ENCODE measurements at regions not wholly inside any gene's neighbourhood (a gene's known extent, or its start where the extent isn't known, plus 50 kb on each side); places are given as distances from the start of the nearest gene placed in this dataset.
A peak's percentile ranks its signal among the peaks of the same experiment; 100 is the strongest.

DNA sequence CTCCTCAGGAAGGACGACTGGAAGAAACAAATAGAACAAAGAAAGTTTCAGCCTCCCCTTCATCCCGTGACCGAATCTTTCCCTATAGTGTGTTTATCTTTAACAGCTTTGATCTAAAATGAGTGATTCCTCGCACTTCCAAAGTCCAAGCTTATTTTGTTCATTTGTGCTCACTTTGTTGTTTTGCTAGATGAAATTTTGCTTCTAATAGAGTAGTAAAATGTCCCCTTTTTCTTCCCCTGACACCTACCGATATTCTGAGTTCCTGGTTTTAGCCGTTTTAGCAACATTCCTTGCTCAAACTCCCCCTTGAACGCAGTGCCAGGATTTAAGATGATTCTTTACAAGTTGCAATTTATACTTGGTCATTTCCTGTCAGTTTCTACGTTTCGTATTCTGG is 204.2 kb downstream of the FGF9 start (continued):
- TF ChIP-seq E2F8 (IDR thresholded peaks at IDR 0.05; ENCODE audit: low read depth, partially characterized antibody) = no peak

DNA sequence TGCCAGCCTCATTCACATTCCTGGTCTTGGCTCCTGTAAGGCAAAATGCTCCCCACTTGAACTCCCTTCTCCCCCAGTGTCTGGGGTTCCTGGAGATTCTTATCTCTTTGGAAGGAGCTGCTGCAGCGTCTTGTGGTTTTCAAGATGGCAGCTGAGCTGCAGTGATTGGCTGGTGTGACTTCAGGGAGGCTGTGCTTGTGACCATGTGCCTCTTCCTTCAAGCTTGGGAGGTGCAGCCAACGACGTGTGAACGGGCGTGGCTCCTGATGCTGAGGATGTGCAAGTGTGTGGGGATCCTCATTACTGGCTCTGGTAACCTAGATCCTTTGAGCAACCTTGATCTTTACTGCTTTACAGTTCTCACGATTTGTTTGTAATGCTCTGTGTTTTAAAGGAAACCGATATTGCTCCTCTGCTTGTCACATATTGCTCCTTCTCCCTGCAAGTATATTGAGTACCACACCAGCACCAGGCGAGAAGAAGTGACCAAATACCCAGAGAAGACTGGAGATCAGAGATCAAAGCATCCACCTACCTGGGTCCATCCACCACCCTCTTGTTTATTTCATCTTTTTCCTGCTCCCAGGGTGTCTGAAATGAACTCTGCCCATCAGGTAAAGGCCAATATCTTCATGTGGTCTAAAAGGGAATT is 208.5 kb downstream of the FGF9 start:
- H3K4me1 ChIP-seq (replicated peaks in 1 of 2; ENCODE audit: control insufficient read depth in 2 of 2, insufficient read depth in 2 of 2, low read length in 2 of 2) = no peaks in the 10 kb centered on the region
- no TSS peak for BruUV-seq (replicated peaks)
- no peak overlapping the region for H2AFZ ChIP-seq (ENCODE audit: low read depth, low read length)
- intact Hi-C loops (cut with micrococcal nuclease) = no loop called here
- H3K36me3 ChIP-seq (ENCODE audit: control insufficient read depth, insufficient read depth, low read length) = no peaks in the 10 kb centered on the region
- no peak overlapping the region for H3K4me2 ChIP-seq (ENCODE audit: insufficient read depth, low read length)
- ATAC-seq (no peak), FAIRE-seq (no peak), DNase-seq (ENCODE audit: extremely low read depth in 1 of 4, low spot score in 3 of 4) (peak in 1 of 4 experiments; percentile 6)
- 0% methylated on average over 8 of the region's 8 CpGs for WGBS (ENCODE audit: insufficient coverage, low coverage, missing lambda C conversion rate)
- POLR2A ChIA-PET = no interaction called here
- no peaks in the 10 kb centered on the region; a peak in 1 of 5 replicates for H3K27me3 ChIP-seq (ENCODE audit: control insufficient read depth in 2 of 2, insufficient read depth in 2 of 2, low read length in 2 of 2)
- no peak overlapping the region for H3K27ac ChIP-seq (ENCODE audit: extremely low read depth, low read depth, low read length)
- in situ Hi-C loops (cut with MboI) = no loop called here
- no peaks in the 10 kb centered on the region for H3K9me1 ChIP-seq (ENCODE audit: control insufficient read depth, insufficient read depth, low read length)
- no peaks in the 10 kb centered on the region for H4K20me1 ChIP-seq (replicated peaks; ENCODE audit: control insufficient read depth, insufficient read depth, low read length)
- no peak overlapping the region for H3K9ac ChIP-seq (ENCODE audit: insufficient read depth in 1 of 2, low read depth in 2 of 2, low read length in 2 of 2)
- CTCF ChIA-PET (ENCODE audit: low intra/inter-chr PET ratio) = no interaction called here
- no peaks in the 10 kb centered on the region for H3K9me3 ChIP-seq (replicated peaks; ENCODE audit: control insufficient read depth, insufficient read depth, low read depth, low read length)
- no peaks in the 10 kb centered on the region for H3K79me2 ChIP-seq (ENCODE audit: control insufficient read depth, insufficient read depth, low read length)
- no peak overlapping the region for H3K4me3 ChIP-seq
- TF ChIP-seq, protein P1, sequence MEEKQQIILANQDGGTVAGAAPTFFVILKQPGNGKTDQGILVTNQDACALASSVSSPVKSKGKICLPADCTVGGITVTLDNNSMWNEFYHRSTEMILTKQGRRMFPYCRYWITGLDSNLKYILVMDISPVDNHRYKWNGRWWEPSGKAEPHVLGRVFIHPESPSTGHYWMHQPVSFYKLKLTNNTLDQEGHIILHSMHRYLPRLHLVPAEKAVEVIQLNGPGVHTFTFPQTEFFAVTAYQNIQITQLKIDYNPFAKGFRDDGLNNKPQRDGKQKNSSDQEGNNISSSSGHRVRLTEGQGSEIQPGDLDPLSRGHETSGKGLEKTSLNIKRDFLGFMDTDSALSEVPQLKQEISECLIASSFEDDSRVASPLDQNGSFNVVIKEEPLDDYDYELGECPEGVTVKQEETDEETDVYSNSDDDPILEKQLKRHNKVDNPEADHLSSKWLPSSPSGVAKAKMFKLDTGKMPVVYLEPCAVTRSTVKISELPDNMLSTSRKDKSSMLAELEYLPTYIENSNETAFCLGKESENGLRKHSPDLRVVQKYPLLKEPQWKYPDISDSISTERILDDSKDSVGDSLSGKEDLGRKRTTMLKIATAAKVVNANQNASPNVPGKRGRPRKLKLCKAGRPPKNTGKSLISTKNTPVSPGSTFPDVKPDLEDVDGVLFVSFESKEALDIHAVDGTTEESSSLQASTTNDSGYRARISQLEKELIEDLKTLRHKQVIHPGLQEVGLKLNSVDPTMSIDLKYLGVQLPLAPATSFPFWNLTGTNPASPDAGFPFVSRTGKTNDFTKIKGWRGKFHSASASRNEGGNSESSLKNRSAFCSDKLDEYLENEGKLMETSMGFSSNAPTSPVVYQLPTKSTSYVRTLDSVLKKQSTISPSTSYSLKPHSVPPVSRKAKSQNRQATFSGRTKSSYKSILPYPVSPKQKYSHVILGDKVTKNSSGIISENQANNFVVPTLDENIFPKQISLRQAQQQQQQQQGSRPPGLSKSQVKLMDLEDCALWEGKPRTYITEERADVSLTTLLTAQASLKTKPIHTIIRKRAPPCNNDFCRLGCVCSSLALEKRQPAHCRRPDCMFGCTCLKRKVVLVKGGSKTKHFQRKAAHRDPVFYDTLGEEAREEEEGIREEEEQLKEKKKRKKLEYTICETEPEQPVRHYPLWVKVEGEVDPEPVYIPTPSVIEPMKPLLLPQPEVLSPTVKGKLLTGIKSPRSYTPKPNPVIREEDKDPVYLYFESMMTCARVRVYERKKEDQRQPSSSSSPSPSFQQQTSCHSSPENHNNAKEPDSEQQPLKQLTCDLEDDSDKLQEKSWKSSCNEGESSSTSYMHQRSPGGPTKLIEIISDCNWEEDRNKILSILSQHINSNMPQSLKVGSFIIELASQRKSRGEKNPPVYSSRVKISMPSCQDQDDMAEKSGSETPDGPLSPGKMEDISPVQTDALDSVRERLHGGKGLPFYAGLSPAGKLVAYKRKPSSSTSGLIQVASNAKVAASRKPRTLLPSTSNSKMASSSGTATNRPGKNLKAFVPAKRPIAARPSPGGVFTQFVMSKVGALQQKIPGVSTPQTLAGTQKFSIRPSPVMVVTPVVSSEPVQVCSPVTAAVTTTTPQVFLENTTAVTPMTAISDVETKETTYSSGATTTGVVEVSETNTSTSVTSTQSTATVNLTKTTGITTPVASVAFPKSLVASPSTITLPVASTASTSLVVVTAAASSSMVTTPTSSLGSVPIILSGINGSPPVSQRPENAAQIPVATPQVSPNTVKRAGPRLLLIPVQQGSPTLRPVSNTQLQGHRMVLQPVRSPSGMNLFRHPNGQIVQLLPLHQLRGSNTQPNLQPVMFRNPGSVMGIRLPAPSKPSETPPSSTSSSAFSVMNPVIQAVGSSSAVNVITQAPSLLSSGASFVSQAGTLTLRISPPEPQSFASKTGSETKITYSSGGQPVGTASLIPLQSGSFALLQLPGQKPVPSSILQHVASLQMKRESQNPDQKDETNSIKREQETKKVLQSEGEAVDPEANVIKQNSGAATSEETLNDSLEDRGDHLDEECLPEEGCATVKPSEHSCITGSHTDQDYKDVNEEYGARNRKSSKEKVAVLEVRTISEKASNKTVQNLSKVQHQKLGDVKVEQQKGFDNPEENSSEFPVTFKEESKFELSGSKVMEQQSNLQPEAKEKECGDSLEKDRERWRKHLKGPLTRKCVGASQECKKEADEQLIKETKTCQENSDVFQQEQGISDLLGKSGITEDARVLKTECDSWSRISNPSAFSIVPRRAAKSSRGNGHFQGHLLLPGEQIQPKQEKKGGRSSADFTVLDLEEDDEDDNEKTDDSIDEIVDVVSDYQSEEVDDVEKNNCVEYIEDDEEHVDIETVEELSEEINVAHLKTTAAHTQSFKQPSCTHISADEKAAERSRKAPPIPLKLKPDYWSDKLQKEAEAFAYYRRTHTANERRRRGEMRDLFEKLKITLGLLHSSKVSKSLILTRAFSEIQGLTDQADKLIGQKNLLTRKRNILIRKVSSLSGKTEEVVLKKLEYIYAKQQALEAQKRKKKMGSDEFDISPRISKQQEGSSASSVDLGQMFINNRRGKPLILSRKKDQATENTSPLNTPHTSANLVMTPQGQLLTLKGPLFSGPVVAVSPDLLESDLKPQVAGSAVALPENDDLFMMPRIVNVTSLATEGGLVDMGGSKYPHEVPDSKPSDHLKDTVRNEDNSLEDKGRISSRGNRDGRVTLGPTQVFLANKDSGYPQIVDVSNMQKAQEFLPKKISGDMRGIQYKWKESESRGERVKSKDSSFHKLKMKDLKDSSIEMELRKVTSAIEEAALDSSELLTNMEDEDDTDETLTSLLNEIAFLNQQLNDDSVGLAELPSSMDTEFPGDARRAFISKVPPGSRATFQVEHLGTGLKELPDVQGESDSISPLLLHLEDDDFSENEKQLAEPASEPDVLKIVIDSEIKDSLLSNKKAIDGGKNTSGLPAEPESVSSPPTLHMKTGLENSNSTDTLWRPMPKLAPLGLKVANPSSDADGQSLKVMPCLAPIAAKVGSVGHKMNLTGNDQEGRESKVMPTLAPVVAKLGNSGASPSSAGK (IDR thresholded peaks at IDR 0.05) = peak; percentile 50
- TF ChIP-seq L3MBTL2 (IDR thresholded peaks at IDR 0.05) = peak; percentile 85
